GM12873 (cell line): ENCODE measurements at regions not wholly inside any gene's neighbourhood (a gene's known extent, or its start where the extent isn't known, plus 50 kb on each side); places are given as distances from the start of the nearest gene placed in this dataset.

ENCODE experiments used
- TF ChIP-seq, protein P1 (sequence below): IDR thresholded peaks from 2 replicates; pipeline ENCODE4 v1.5.1; 2012; ENCODE audit warnings: low read depth, mild to moderate bottlenecking, moderate library complexity, low read length, control low read depth; ENCODE audit not compliant: insufficient read depth; ENCODE audit errors: missing control alignments

DNA sequence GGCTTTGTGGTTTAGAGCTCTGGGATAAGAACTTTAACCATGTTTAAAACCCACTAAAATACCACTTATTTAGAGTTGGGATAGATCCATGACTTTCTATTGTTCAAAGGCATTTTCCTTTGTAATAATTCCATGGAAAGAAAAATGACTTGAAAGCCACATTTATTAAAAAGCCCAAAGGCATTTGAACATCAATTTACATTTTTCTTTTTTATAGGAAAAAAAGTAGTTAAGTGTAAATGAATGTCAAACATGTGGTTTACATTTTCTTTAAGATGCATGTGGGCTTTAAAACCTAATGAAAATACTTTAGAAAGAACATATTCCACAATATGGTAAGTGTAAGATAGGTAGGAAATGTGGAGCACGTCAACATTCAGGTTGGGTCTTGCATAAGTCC lies 443.2 kb downstream of the TOX3 start:
- TF ChIP-seq, protein P1, sequence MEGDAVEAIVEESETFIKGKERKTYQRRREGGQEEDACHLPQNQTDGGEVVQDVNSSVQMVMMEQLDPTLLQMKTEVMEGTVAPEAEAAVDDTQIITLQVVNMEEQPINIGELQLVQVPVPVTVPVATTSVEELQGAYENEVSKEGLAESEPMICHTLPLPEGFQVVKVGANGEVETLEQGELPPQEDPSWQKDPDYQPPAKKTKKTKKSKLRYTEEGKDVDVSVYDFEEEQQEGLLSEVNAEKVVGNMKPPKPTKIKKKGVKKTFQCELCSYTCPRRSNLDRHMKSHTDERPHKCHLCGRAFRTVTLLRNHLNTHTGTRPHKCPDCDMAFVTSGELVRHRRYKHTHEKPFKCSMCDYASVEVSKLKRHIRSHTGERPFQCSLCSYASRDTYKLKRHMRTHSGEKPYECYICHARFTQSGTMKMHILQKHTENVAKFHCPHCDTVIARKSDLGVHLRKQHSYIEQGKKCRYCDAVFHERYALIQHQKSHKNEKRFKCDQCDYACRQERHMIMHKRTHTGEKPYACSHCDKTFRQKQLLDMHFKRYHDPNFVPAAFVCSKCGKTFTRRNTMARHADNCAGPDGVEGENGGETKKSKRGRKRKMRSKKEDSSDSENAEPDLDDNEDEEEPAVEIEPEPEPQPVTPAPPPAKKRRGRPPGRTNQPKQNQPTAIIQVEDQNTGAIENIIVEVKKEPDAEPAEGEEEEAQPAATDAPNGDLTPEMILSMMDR = no peak

- TF ChIP-seq, protein P1 = no peak
These were observed 445.7 kb downstream of the TOX3 start for GRCh38 chr16:52101246-52101645.

DNA sequence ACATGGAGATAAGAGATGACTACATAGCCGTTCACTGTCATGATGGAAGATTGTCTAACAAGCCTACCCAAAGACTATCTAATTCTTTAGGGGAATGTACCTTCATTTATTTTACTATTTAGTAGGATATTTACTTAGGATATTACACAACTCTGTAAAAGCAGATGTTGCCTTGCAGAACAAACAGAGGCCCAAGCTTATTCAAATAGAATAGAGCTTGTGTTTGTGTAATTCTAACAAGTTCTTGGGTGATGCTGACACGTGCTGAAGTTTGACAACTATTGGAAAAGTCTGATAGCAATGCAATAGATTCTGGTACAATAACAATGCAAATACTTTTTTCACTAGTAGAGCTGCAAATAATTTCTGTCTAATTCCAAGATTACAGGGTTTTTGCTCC lies 447.6 kb downstream of the TOX3 start:
- TF ChIP-seq, protein P1 = no peak

DNA sequence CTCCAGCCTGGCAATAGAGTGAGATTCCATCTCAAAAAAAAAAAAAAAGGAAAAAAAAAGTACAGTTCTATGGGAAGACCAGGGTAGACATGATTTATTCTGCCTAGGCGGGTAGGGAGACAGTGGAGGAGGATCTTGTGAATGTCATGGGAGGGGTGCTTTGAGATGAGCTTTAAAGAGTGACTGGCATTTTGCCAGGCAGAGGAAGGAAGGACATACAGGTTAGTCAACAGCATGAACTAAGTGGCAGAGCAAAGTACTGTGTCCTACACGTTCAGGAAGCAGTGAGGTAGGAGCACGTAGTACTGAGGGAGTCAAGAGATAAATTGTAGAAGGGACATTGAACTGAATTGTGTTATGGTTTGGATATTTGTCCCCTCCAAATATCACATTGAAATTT lies 451.5 kb downstream of the TOX3 start:
- TF ChIP-seq, protein P1 = no peak

GRCh38 chr16:52092126-52092525 lies 454.8 kb downstream of the TOX3 start:
- TF ChIP-seq, protein P1 = no peak

- TF ChIP-seq, protein P1 = no peak
These were observed 456.9 kb downstream of the TOX3 start for GRCh38 chr16:52090080-52090479.

- TF ChIP-seq, protein P1 = no peak
These were observed 457.5 kb downstream of the TOX3 start for GRCh38 chr16:52089476-52089875.
